Muscle of leg (tissue), 3 donors: ENCODE measurements at regions not wholly inside any gene's neighbourhood (a gene's known extent, or its start where the extent isn't known, plus 50 kb on each side); places are given as distances from the start of the nearest gene placed in this dataset.
A peak's percentile ranks its signal among the peaks of the same experiment; 100 is the strongest.

Experiments
- DNase-seq: peaks from one replicate; pipeline ENCODE4 v3.0.0; 2013
- H3K27ac ChIP-seq: one replicate; pipeline ENCODE4 v1.5.1; 2013; ENCODE audit warnings: mild to moderate bottlenecking, low read length, control low read depth
- H3K27me3 ChIP-seq: one replicate; pipeline ENCODE4 v1.6.1; 2013; ENCODE audit warnings: low read length; ENCODE audit not compliant: control insufficient read depth, insufficient read depth
- H3K36me3 ChIP-seq: one replicate; pipeline ENCODE4 v1.6.1; 2013; ENCODE audit warnings: low read length; ENCODE audit not compliant: control insufficient read depth, insufficient read depth
- H3K4me1 ChIP-seq: one replicate; pipeline ENCODE4 v1.6.1; 2013; ENCODE audit warnings: low read length; ENCODE audit not compliant: control insufficient read depth, insufficient read depth
- H3K4me3 ChIP-seq: one replicate; pipeline ENCODE4 v1.5.1; 2013; ENCODE audit warnings: low read length, control low read depth
- H3K9me3 ChIP-seq: replicated peaks from 2 replicates; pipeline ENCODE4 v1.6.1; 2013; ENCODE audit warnings: low read depth, low read length; ENCODE audit not compliant: control insufficient read depth
- WGBS: methylation state at CpG from one replicate; pipeline ENCODE4 v1.1.5; 2013; ENCODE audit warnings: missing lambda C conversion rate; ENCODE audit not compliant: insufficient coverage; 5-methylcytosine and 5-hydroxymethylcytosine counted together

DNA sequence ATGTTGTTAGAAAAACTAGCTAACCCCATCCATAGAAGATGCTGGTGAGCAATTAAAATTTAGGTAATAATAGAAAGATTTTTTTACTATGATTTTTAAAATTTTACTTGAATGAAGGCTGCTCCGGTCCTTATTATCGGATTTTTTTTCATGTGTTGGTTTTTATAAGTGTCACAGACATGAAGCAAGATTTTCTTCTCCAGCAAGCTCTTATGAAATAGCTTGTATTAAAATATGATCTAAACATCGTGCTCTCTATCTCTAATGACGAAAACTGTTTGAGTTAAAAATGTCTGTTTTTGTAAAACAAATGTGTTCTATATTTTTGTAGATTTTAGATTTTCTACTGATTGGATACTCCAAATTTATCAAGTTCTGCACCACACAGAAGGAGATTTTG lies 339.6 kb downstream of the ZNF536 start:
- WGBS = no CpG with 5 or more reads among the region's 4 CpGs
- H3K4me3 ChIP-seq = no peak overlapping the region
- no peaks in the 10 kb centered on the region for H3K9me3 ChIP-seq
- peaks cover 14% of the 10 kb centered on the region for H3K4me1 ChIP-seq
- peaks cover 5% of the 10 kb centered on the region for H3K27me3 ChIP-seq
- no peak for DNase-seq
- H3K36me3 ChIP-seq = no peaks in the 10 kb centered on the region
- no peak overlapping the region for H3K27ac ChIP-seq

DNA sequence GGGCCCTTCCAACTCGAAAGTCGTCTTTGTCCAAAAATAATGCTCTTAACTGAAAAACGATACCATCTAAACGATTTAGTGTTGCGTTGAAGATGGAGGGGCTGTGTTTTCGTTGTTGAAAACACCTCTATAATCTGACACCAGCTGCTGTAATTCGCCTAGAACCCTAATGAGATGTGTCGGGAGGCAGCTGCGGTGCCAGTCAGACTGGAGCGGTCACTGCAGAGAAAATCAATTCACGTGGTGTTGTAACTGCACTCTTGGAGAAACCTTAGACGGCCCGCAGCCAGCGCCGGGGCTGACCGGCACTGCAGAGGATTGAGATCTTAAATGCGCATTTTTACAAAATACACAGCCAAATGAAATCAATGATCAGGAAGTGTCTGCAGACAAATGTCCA lies 339.1 kb downstream of the ZNF536 start:
- H3K27me3 ChIP-seq = peaks cover 5% of the 10 kb centered on the region
- peak overlapping the region; percentile 4 for H3K4me3 ChIP-seq
- H3K27ac ChIP-seq = peak overlapping the region; percentile 71
- peak; percentile 74 for DNase-seq
- no peaks in the 10 kb centered on the region for H3K9me3 ChIP-seq
- WGBS = 40% methylated on average over 9 of the region's 17 CpGs
- no peaks in the 10 kb centered on the region for H3K36me3 ChIP-seq
- peaks cover 14% of the 10 kb centered on the region for H3K4me1 ChIP-seq

GRCh38 chr19:30710721-30711120 lies 338.5 kb downstream of the ZNF536 start:
- WGBS = 63% methylated on average over 9 of the region's 12 CpGs
- no peak overlapping the region for H3K27ac ChIP-seq
- H3K4me1 ChIP-seq = peaks cover 14% of the 10 kb centered on the region
- no peaks in the 10 kb centered on the region for H3K9me3 ChIP-seq
- no peak for DNase-seq
- peaks cover 5% of the 10 kb centered on the region for H3K27me3 ChIP-seq
- H3K36me3 ChIP-seq = no peaks in the 10 kb centered on the region
- H3K4me3 ChIP-seq = no peak overlapping the region

DNA sequence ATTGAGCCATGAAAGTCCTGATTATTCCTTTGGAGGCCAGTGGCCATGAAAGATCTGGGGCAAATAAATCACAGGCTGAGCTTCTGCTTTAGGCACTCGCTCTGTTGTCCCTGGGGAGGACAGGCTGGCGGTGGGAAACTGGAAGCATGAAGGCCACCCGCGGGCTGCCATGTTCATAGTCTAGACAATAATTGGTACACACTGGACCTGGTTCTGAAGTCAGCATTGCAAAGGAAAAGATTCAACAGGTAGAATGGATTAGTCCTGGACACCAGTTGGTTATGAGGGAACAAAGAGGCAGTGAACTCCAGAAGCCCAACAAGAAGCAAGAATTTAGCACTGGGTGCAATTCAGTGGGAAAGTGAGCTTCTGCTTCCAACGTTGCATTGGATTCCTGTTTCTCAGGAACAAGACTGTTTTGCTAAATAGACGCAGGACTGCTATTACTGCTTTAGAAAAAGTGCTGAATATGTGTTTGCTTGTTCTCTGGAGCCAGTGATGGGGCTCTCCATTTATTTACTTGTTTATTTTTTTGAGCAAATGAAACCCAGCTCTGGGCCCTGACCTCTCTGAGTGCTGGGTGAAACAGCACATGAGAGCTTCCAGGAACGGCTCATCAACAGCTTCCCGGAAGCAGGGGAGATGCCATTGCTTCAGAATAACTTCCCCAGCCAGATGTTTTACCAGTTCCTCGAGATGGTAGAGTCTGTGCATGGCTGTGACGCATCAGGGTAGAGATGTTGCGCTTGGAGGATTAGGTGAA lies 336.4 kb downstream of the ZNF536 start:
- H3K9me3 ChIP-seq = no peaks in the 10 kb centered on the region
- DNase-seq = no peak
- H3K36me3 ChIP-seq = no peaks in the 10 kb centered on the region
- WGBS = 77% methylated on average over 8 of the region's 11 CpGs
- H3K27ac ChIP-seq = no peak overlapping the region
- H3K27me3 ChIP-seq = peaks cover 5% of the 10 kb centered on the region
- H3K4me1 ChIP-seq = peaks cover 17% of the 10 kb centered on the region
- no peak overlapping the region for H3K4me3 ChIP-seq

- Histone ChIP-seq H3K4me1 (peaks cover 3% of the 10 kb centered on the region), H3K9me3 (no peaks in the 10 kb centered on the region), H3K27me3 (no peaks in the 10 kb centered on the region), H3K36me3 (no peaks in the 10 kb centered on the region), H3K4me3 (no peak overlapping the region), H3K27ac (peak overlapping the region; percentile 6)
- peak; percentile 81 for DNase-seq
- 90% methylated on average over 2 of the region's 4 CpGs for WGBS
Measured at GRCh38 chr19:30704771-30705330, 332.7 kb downstream of the ZNF536 start.

- no peak for DNase-seq
- no peaks in the 10 kb centered on the region for H3K27me3 ChIP-seq
- H3K4me1 ChIP-seq = peaks cover 3% of the 10 kb centered on the region
- 45% methylated on average over 1 of the region's 4 CpGs for WGBS
- no peak overlapping the region for H3K4me3 ChIP-seq
- H3K9me3 ChIP-seq = no peaks in the 10 kb centered on the region
- no peak overlapping the region for H3K27ac ChIP-seq
- H3K36me3 ChIP-seq = no peaks in the 10 kb centered on the region
Measured at GRCh38 chr19:30703645-30704044, 331.5 kb downstream of the ZNF536 start.

- WGBS = 75% methylated on average over 2 of the region's 2 CpGs
- Histone ChIP-seq H3K9me3 (no peaks in the 10 kb centered on the region), H3K27ac (no peak overlapping the region), H3K4me3 (no peak overlapping the region), H3K4me1 (peaks cover 3% of the 10 kb centered on the region), H3K27me3 (no peaks in the 10 kb centered on the region), H3K36me3 (no peaks in the 10 kb centered on the region)
- DNase-seq = no peak
Measured at GRCh38 chr19:30701178-30701577, 329.0 kb downstream of the ZNF536 start.

GRCh38 chr19:30699871-30700280 lies 327.7 kb downstream of the ZNF536 start:
- Histone ChIP-seq H3K27me3 (no peaks in the 10 kb centered on the region), H3K4me3 (no peak overlapping the region), H3K4me1 (peaks cover 3% of the 10 kb centered on the region), H3K9me3 (no peaks in the 10 kb centered on the region), H3K27ac (no peak overlapping the region), H3K36me3 (no peaks in the 10 kb centered on the region)
- 95% methylated on average over 3 of the region's 3 CpGs for WGBS
- DNase-seq = no peak

DNA sequence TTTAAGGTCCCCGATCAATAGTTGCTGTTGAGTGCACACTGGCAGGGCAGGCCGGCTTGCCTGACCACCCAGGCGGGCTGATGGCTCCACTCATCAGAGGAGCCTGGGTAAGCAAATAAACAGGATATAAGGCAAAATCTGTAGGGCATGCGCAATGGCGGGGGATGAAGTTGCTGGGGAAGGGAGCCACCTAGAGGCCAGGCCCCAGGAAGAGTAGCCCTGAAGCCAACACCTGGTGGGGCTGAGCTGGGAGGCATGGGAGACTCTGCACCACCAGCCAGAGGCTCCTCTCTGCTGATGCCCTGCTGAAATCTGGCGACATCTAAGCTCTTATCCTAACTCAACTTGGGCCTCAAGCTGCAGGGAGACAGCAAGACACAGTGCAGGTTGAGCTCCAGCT lies 324.3 kb downstream of the ZNF536 start:
- no peaks in the 10 kb centered on the region for H3K27me3 ChIP-seq
- H3K36me3 ChIP-seq = no peaks in the 10 kb centered on the region
- peaks cover 28% of the 10 kb centered on the region for H3K4me1 ChIP-seq
- no peaks in the 10 kb centered on the region for H3K9me3 ChIP-seq
- 55% methylated on average over 4 of the region's 6 CpGs for WGBS
- DNase-seq = peak; percentile 45
- no peak overlapping the region for H3K27ac ChIP-seq
- no peak overlapping the region for H3K4me3 ChIP-seq

GRCh38 chr19:30695171-30695875 lies 323.1 kb downstream of the ZNF536 start:
- no peak overlapping the region for H3K4me3 ChIP-seq
- H3K27ac ChIP-seq = no peak overlapping the region
- no peak for DNase-seq
- H3K4me1 ChIP-seq = peaks cover 36% of the 10 kb centered on the region
- H3K36me3 ChIP-seq = no peaks in the 10 kb centered on the region
- no peaks in the 10 kb centered on the region for H3K27me3 ChIP-seq
- 69% methylated on average over 8 of the region's 8 CpGs for WGBS
- H3K9me3 ChIP-seq = no peaks in the 10 kb centered on the region
